EH (cell line): ENCODE measurements at regions not wholly inside any gene's neighbourhood (a gene's known extent, or its start where the extent isn't known, plus 50 kb on each side); places are given as distances from the start of the nearest gene placed in this dataset.
"Not testable (repeated sequence)": the region's sequence is repeated elsewhere in the genome, so short reads cannot be mapped to it uniquely, and the experiment has no call there.

Experiments
- DNase-seq: peaks from one replicate; pipeline ENCODE4 v3.0.0-alpha.2; 2015; ENCODE audit warnings: low read depth

DNA sequence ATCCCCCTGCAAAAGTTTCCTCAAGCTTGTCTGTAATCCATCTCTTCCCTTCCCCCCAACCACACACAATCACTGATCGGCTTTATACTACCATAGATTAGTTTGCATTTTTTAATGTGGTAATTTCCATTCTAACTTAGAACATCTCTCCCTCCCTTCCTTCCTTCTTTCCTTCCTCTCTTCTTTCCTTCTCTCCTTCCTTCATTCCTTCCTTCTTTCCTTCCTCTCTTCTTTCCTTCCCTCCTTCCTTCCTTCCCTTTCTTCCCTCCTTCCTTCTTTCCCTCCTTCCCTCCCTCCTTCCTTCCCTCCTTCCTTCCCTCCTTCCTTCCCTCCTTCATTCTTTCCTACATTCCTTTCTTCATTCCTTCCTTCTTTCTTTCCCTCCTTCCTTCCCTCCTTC lies 166.2 kb upstream of the MSX2 start:
- DNase-seq = no peak

DNA sequence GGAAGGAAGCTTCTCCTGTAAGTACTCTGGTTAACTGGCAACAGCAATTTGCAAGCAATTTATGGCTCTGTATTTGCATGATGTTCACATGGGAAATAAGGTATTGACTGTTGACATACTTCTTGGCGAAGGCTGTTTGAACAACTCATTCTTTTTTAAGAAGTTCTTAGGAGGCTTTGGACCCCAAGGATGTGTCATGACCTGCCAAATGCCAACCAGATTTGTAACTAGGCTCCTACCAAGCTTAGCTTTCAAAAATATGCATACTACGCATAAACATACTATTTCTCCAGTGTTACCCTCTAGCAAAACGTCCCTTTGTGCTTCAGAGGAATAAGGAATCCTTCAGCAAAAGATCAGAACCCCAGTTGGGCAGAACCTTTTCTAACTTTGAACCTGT lies 165.2 kb upstream of the MSX2 start:
- DNase-seq = peak; percentile 42

DNA sequence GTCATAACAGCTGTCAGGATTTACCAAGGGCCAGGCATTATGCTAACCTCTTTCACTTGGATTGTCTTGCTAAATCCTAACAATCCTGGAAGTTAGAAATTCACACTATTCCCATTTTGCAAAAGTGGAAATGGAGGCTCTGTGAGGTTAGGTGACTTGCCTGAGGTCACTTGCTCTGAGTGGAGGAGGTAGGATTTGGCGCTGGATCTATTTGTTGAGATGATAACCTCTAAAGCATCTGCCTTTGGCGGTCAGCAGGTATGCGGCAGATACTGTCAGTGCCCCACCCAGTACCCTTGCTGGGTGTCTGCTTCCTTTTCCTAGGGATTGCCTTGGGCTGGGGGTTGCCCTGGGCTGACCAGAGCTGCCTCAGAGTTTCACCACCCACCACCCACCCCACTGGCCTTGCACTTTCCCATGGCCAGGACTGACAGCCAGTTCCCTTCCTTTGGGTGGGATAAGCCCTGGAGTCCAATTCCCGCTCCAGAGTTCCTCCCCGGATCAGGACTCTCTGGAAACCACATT lies 164.8 kb upstream of the MSX2 start:
- DNase-seq = no peak

DNA sequence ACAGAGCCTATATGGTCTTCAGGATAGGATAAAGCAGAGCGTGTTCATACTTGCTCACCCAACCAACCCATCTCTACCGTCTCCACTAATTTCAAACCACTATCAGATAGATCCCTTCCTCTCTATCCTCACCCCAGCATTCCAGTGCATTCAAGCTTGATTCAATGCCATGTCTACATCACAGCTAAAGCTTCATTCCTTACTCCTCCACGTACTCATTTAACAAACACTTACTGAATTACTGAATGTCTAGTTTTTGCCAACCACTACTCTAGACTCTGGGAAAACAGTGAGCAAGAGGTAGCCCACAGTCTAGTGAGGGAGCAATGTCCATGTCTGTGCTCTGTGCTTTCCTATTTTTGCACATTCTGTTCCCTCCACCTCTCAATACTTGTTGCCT lies 163.5 kb upstream of the MSX2 start:
- no peak for DNase-seq

DNA sequence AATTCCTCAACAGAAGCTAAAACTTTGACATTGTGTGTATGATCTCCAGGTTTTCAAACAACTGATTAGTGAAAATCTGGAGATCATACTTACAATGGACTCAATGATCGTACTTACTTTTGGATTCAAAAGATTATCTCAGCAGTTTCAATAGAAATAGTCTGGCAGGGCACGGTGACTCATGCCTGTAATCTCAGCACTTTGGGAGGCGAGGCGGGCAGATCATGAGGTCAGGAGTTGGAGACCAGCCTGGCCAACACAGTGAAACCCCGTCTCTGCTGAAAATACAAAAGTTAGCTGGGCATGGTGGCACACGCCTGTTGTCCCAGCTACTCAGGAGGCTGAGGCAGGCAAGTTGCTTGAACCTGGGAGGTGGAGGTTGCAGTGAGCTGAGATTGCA lies 161.3 kb upstream of the MSX2 start:
- not testable (repeated sequence) for DNase-seq

DNA sequence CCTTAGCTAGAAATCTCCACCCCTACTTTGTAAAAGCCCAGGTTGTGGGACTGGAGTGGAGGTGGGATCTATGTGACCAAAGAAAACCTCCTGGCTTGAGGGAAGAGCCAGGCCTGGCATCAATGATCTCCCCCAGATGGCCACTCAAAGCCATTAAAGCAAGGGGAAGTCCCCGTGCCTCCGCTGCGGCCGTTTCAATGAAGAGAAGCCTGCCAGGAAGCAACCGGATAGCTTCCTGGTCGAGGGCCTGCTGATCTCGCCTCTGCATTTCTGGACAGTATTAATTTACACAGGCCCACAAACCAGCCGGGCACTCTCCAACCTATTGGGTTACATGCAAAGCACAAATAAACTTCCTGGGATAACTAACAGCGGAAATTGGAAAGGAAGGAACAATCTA lies 160.5 kb upstream of the MSX2 start:
- DNase-seq = no peak

DNA sequence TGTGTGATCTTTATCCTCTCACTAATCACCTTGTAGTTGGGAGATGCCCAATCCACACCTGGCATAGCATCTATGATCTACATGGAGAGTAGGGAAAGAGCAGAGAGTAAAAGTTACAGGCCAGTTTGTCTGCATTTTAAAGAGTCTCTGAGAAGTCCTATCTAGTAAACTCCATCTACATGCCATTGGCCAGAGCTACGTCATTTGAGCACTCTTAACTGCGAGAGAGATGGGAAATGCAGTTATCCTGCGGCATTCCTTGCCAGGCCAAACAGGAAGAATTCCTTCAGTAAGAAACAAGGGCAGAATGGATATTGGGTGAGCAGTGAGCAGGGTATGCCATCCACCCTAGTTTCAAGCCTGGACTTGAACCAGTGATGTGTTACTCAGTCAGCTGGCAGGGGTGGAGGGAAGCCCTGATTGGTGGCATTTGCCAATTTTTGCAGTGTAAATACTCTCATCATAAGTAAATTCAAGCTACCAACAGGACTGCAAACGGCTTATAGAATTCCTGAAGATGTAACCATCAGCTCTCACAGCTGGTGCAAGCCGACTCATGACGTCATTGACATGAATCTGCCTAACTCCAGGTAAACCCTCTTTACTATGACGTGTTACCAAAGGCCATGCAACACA lies 156.8 kb upstream of the MSX2 start:
- no peak for DNase-seq

DNA sequence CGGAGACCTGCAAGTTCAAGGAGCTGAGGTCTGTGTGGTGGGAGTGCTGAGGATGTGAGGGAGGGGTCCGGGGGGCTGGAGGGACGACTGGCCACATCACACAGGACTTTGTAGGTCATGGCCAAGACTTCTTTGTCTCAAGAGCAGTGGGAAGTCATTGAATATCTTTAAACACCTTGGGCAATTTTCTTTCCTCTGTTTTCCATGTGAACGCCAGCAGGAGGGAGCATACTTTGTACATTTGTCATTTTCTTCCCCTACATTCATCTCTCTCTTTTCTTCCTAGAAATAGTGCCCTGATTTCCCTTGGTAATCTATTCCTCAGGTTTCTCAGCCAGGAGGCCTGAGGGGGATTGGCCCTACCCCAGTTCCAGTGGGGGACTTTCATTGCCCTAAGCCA lies 153.7 kb upstream of the MSX2 start:
- no peak for DNase-seq

DNA sequence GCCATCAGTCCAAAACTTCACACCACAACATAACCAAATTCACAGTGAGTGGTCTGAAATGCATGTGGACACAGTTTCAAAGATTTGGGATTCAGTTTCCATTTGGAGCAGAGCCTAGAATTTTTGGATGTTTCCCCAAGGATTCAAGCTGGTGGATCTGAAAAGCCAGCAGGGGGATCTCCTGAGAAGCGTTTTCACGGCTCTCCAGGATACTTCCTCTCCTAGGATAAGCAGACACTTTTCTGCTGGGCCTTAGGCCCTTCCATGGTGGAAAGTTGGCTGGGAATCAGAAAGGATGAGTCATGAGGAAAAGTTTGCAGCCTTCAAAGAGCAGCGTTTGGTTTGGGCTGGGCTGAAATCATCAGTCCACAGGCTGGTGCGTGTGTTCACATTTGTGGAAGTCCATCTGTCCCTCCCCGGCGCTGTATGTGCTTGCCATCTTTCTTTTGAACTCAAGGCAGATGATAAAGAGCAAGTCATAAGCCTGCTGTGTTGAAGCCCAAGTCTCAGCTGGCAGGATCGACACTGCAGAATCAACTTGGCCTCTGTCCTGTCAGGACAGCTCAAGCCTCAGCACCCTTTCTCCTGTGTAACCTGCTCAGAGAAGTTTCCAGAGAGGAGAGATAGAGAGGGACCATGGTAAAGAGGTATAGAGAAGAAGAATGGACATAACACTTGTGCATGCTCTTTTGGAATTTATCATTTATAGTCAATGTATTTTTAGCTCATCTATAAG lies 152.6 kb upstream of the MSX2 start:
- DNase-seq = peak; percentile 96

DNA sequence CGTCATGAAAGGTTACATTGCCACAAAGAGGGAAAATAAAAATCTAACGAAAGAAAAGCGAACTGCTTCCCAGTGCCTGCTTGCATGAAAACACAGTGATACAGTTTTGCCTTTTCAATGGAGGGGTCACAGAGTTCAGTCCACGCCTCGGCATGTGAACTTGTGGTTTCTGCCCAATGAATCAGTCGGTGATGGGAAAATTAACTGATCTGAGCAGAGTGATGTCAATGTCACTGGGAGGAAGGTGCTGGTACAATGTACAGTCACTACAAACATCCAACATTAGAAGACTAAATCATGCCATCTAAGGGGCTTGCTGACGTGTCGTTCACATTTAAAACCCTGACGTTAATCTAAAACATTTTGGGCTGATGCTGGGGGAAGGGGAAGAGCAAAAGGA lies 151.8 kb upstream of the MSX2 start:
- DNase-seq = no peak

DNA sequence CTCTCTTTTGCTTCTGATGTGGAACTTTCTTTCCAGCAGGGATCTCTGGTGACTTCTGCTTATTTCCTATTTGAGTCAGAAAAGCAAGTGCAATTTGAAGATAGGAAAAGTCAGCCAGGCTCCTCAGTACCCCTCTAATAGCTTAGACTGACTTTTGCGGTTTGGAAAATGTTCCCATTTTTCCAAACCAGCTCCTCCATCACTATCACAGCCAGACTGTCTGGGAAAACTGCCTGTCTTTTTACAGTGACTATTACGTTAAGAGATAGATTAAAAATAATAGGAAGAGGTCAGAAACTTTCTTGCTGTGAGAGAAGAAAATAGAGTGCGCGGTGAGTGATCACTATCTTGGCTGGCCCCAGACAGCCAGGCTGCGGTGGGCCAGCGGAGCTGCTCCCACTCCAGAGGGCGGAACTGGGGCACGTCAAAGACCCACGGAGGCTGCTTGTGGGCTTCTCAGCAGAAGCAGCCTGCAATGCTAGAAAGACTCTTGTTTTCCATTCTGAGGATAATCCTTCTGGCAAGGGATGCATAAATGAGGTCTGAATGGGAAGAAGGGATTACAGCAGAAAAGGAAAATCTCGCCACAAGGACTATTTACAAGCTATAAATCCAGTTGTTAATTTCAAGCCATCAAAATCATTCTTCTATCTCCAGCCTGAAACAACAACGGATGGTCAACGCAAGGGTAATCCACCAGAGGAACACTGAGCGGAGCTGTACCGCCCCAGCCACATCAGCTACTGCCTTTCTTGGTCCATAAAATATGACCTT lies 151.0 kb upstream of the MSX2 start:
- no peak for DNase-seq

DNA sequence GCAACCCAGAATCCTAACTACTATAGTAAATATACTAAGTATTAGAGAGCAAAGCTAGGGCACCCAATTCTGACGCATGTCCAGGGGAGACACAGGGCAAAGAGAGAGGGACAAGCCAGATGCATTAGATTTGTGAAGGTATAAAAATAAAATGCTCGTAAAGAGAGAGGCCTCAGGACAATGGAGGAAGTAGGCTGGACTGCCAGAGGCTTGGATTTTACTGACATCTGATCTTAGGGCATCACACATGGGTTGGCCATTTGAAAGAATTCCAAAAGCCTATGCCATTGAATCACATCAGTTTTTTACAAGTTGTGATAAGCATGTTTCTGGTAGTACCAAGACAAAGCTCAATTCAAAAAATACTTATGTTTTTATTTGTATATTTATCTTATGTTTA lies 149.3 kb upstream of the MSX2 start:
- no peak for DNase-seq

DNA sequence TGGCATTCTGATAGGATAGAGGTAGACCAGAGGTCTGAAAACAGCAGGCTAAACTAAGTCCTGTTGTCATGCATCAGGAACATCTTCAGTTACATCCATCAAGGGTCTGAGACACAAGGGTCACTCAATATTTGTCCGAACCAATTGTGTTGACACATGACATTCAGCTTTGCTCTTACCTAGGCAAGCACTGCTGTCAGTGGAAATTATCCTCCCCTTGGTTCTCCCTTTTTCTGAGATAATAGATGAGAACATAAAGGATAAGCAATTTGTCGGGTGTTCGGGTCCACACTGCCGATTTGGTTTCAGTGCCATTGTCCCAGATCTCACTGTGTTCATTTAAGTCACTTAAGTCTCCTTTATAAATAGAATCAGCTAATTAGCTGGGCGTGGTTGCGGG lies 148.3 kb upstream of the MSX2 start:
- no peak for DNase-seq

DNA sequence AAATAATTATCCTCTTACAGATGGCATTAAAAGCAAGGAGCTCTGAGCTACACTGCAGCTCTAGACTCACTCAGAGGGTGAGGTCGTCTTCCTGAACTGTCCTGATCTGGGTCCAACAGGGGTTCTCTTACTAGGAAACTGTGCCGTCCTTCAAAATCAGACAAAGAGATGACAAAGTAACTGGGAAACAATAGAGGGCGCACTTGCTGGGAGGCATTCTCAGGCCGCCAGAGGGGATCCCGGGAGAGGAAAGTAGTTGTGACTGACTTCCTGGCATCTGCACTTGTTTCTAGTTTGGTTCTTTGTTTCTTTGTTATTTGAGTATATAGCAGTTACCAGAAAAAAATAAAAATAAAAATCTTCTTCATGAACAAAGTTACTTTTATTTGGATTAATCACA lies 142.9 kb upstream of the MSX2 start:
- peak; percentile 43 for DNase-seq

DNA sequence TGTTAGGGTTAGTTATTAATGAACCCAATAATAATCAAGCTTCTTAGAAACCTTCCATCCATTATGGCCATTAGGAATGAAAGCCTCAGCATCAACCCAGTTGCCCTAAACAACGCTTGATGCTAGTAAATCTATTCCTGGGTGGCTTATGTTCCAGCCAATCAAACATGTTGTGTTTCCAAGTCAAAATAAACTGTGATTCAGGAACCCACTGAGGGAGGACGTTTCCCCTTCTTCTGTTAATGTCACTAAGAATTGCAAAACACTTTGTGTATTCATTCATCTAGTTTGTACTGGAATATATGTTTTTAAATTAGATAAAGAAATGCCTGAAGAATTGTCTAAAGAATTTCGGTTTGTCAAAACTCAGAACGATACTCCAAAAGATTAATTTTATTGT lies 142.5 kb upstream of the MSX2 start:
- no peak for DNase-seq

DNA sequence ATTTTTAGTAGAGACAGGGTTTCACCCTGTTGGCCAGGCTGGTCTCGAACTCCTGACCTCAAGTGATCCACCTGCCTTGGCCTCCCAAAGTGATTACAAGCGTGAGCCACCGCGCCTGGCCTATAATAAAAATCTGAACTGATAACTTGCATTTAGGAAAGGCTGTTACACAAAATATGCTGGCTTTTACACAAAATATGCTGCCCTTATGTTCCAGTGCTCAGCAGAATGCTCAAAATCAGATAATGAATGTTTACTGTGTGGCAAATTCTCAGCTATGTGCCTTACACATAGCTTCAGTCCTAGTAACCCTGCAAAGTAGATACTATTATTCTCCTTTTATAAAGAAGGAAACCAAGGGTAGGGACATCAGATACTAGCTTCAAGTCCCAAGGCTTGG lies 141.3 kb upstream of the MSX2 start:
- DNase-seq = no peak

DNA sequence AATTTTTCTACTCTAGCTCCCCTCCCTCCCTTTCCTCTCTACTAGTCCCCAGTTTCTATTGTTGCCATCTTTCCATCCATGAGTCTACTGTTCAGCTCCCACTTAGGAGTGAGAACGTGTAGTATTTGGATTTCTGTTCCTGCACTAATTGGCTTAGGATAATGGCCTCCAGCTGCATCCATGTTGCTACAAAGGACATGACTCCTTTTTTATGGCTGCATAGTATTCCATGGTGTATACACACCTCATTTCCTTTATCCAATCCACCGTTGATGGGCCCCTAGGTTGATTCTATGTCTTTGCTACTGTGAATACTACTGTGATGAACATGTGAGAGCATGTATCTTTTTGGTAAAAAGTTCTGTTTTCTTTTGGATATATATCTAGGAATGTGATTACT lies 138.9 kb upstream of the MSX2 start:
- DNase-seq = no peak

DNA sequence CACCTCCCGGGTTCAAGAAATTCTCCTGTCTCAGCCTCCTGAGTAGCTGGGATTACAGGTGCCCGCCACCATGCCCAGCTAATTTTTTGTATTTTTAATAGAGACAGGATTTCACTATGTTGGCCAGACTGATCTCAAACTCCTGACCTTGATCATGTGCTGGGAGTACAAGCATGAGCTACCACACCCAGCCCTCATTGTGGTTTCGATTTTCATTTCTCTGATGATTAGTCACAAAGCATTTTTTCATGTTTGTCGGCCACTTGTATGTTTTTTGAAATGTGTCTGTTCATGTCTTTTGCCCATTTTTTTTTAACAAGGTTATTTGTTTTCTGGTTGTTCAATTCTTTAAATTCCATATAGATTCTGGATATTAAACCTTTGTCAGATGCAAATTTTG lies 138.2 kb upstream of the MSX2 start:
- DNase-seq = peak; percentile 16

DNA sequence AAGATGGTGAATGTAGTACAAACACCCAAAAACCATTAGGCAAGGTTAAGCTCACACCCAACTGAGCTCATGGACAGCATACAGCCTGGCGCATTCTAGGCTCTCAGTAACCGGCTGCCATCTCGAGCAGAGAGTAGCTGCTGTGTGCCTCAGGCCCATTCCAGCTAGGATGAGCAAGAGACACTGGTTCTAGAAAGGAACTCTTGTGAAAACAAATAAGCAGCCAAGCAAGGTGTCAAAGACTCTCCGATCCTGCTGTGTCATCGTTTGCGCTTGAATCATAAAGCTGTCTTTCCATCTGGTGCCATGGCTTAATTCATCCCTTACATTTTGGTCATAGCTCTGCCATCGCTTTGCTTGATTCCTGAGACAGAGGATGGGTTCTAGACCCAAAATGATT lies 135.4 kb upstream of the MSX2 start:
- peak; percentile 87 for DNase-seq

DNA sequence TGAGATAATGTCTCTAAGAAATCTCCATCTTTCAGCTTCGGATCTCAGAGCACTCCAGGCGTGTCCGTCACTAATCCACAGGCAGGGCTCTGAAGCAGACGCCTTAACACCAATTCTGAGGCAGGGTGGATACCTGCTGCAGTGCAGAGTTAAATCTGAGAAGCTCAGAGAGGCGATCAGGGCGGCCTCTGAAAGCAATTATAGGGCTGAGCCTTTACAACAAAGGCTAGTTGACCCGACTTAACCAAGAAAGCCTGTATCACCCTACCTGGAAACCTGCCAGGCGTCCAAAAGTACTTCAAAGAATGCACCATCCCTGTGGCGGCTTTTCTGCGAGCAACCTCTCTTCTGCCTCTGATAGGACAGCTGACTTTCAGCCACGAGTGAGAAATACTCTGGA lies 134.8 kb upstream of the MSX2 start:
- peak; percentile 64 for DNase-seq

DNA sequence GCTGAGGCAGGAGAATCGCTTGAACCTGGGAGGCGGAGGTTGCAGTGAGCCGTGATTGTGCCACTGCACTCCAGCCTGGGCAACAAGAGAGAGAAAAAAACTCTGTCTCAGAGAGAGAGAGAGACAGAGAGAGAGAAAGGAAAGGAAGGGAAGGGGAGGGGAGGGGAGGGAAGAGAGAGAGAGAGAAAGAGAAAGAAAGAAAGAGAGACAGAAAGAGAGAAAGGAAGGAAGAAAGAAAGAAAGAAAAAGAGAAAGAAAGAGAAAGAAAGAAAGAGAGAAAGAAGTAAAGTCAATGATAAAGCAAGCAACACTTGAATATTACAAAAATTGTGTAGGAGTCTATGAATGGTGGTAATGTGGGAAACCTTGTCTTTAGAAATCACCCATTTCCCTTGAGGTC lies 133.6 kb upstream of the MSX2 start:
- no peak for DNase-seq

DNA sequence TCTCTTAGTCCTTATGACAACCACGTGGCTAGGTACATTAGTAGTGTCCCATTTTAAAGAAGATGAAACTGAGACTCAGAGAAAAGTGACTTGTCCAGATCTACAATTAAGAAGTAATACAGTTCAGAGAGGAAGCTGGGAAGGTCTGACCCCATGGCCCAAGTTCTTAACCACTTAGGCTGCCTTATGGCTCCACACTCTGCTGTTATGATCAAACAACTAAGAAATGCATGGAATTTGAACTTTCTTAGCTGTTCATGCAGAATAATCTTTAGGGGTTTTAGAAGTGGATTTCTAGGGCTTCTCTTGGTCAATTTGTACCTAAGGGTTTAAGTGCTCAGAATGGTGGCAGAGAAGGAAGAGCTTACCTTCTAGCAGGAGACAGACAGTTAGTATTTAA lies 128.0 kb upstream of the MSX2 start:
- peak; percentile 74 for DNase-seq

DNA sequence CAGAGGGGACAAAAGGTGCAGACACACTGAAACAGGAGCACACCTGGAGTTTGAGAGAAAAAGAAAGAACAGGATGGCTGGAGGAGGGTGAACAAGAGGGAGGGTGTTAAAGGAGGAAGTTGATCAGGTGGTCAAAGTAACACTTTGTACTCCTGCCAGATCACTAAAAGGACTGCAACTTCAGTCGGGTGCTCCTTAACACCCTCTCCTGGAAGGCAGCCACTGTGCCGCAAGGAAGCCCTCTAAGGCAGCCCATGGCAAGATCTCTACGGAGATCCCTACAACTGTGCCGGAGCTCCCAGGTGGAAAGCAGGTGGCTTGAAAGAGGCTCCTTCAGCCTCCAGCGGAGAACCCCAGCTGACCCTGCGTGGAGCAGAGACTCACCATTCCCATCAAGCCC lies 124.4 kb upstream of the MSX2 start:
- DNase-seq = no peak
